ENCODE measurements at regions not wholly inside any gene's neighbourhood (a gene's known extent, or its start where the extent isn't known, plus 50 kb on each side); places are given as distances from the start of the nearest gene placed in this dataset.

DNA sequence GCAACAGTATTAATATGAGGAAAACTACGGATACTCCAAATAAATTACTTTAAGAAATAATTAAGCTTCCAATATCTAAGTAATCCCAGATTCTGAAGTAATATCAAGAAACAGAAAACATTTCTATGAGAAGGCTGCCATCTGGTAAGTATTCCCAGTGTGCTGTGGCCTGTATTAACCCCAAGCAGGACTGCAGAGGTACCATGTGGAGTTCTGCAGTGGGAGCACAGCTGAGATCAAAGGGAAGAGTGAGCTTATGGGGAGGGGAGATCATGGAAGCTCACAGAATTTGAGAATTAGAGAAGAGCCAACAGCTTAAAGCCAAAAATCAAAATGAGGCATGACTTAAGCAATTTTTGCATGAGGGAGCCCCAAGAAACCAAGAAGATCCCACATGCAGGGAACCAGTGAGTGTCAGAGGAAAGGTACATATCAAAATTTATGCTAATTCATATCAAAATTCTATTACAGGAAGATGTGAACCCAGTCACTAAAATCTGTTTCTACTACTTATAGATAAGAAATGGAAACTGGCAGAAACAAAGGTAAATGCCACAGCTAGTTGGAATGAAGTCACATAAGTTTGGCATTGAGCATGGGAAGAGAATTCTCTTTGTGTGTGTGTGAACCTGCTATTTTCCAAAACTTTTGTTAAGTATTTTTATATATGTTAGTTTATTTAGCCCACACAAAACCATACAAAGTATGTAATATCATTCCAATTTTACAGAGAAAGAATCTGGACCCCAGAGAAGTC lies 62.6 kb upstream of the KITLG start:
- Mint-ChIP-seq H3K4me3 (ENCODE audit: unreplicated experiment) (no peak overlapping the region), H3K36me3 (ENCODE audit: insufficient read depth, unreplicated experiment) (no peaks in the 10 kb centered on the region), H3K9me3 (ENCODE audit: unreplicated experiment) (no peaks in the 10 kb centered on the region), H3K27me3 (ENCODE audit: insufficient read depth, unreplicated experiment) (no peaks in the 10 kb centered on the region), H3K4me1 (ENCODE audit: low read depth, unreplicated experiment) (peaks cover 14% of the 10 kb centered on the region), H3K27ac (ENCODE audit: unreplicated experiment) (no peak overlapping the region)
- H3K4me3 ChIP-seq (ENCODE audit: low read depth, low read length): no peak overlapping the region
- ChIA-PET POLR2A (no interaction called here), CTCF (no interaction called here)
- no peaks in the 10 kb centered on the region for H3K36me3 ChIP-seq (ENCODE audit: control insufficient read depth, insufficient read depth, low read length)
- TF ChIP-seq, protein P1, sequence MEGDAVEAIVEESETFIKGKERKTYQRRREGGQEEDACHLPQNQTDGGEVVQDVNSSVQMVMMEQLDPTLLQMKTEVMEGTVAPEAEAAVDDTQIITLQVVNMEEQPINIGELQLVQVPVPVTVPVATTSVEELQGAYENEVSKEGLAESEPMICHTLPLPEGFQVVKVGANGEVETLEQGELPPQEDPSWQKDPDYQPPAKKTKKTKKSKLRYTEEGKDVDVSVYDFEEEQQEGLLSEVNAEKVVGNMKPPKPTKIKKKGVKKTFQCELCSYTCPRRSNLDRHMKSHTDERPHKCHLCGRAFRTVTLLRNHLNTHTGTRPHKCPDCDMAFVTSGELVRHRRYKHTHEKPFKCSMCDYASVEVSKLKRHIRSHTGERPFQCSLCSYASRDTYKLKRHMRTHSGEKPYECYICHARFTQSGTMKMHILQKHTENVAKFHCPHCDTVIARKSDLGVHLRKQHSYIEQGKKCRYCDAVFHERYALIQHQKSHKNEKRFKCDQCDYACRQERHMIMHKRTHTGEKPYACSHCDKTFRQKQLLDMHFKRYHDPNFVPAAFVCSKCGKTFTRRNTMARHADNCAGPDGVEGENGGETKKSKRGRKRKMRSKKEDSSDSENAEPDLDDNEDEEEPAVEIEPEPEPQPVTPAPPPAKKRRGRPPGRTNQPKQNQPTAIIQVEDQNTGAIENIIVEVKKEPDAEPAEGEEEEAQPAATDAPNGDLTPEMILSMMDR (IDR thresholded peaks at IDR 0.05; ENCODE audit: insufficient read depth in 1 of 2, low read depth in 1 of 2, low read length in 1 of 2, severe bottlenecking in 1 of 2, unreplicated experiment in 1 of 2): no peak
- DNase-seq: no peak
- no TSS peak for BruUV-seq (replicated peaks)
- no peaks in the 10 kb centered on the region for H3K9me3 ChIP-seq
- H3K27me3 ChIP-seq (replicated peaks; ENCODE audit: control insufficient read depth, insufficient read depth, low read length): no peaks in the 10 kb centered on the region
- no peaks in the 10 kb centered on the region; the same call in 1 of the 2 replicates for H3K4me1 ChIP-seq
- intact Hi-C loops (cut with micrococcal nuclease; ENCODE audit: unreplicated experiment): no loop called here

DNA sequence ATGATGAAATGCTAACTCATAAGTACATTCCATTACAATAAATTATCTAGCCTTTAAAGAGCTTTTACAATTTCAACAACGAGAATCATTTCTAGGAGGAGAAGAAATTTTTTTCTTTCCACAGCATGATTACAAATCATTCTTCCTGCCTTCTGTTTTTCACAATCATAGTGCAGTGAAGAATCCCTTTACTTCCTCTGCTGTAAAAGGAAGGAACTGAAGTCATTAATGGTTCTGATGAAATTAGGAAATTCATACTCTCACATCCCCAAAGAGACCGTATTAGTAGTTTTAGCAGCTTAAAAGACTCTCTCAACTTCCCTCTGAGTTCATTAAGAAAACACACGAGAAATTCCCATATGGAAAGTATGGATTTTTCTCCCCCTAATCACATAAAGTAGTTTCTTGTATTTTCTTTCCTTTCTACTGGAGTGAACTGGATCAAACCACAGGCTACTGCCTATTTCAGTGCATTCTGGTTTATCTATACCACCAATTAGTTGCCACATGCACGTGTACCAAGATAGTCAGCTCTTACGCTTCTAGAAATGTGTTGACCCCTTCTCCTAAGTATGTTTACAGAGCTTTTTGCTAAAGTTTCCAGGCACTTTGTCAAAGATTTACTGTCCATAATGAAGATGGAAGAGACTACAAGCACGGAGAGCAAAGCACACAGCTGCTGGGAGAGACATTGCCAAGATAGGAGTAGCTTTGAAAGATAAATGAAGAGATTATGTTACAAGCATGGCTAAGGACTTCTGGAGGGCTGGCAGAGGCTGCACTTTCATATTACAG lies 58.9 kb upstream of the KITLG start:
- H3K27me3 Mint-ChIP-seq (ENCODE audit: insufficient read depth, unreplicated experiment): no peaks in the 10 kb centered on the region
- TF ChIP-seq, protein P1 (IDR thresholded peaks at IDR 0.05; ENCODE audit: insufficient read depth in 1 of 2, low read depth in 1 of 2, low read length in 1 of 2, severe bottlenecking in 1 of 2, unreplicated experiment in 1 of 2): no peak
- H3K4me3 Mint-ChIP-seq (ENCODE audit: unreplicated experiment): no peak overlapping the region
- intact Hi-C loops (cut with micrococcal nuclease; ENCODE audit: unreplicated experiment): loop anchor here (10.0 kb wide), 1 partner anchor 286 kb away; no protein-coding TSS in a partner anchor
- no TSS peak for BruUV-seq (replicated peaks)
- H3K4me1 Mint-ChIP-seq (ENCODE audit: low read depth, unreplicated experiment): peaks cover 14% of the 10 kb centered on the region
- H3K9me3 Mint-ChIP-seq (ENCODE audit: unreplicated experiment): no peaks in the 10 kb centered on the region
- Histone ChIP-seq H3K4me1 (no peaks in the 10 kb centered on the region; the same call in 1 of the 2 replicates), H3K9me3 (no peaks in the 10 kb centered on the region), H3K36me3 (ENCODE audit: control insufficient read depth, insufficient read depth, low read length) (no peaks in the 10 kb centered on the region), H3K4me3 (ENCODE audit: low read depth, low read length) (no peak overlapping the region), H3K27me3 (replicated peaks; ENCODE audit: control insufficient read depth, insufficient read depth, low read length) (no peaks in the 10 kb centered on the region)
- POLR2A ChIA-PET: no interaction called here
- no peaks in the 10 kb centered on the region for H3K36me3 Mint-ChIP-seq (ENCODE audit: insufficient read depth, unreplicated experiment)
- no peak for DNase-seq
- no peak overlapping the region for H3K27ac Mint-ChIP-seq (ENCODE audit: unreplicated experiment)
- CTCF ChIA-PET: no interaction called here

DNA sequence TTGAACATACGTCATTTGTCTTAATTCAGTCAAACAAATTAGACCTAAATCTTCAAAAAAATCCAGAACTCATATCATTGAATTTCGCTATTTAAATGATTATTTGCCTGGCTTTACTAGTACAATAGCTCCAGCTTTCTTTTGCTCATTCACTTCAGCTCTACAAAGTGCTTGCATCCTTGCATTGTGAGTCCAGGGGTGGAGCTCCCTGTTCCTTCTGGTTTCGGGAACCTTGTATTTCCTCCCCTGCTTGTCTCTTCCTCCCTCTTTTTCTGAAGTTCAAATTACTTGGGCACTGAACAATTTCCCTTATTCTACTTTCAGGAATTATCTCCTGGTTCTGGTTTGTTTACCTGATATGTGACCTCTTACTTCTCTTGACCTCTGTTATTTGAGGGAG lies 58.1 kb upstream of the KITLG start:
- Histone ChIP-seq H3K36me3 (ENCODE audit: control insufficient read depth, insufficient read depth, low read length) (no peaks in the 10 kb centered on the region), H3K4me3 (ENCODE audit: low read depth, low read length) (no peak overlapping the region), H3K4me1 (no peaks in the 10 kb centered on the region; the same call in 1 of the 2 replicates), H3K9me3 (no peaks in the 10 kb centered on the region), H3K27me3 (replicated peaks; ENCODE audit: control insufficient read depth, insufficient read depth, low read length) (no peaks in the 10 kb centered on the region)
- Mint-ChIP-seq H3K9me3 (ENCODE audit: unreplicated experiment) (no peaks in the 10 kb centered on the region), H3K4me1 (ENCODE audit: low read depth, unreplicated experiment) (peaks cover 14% of the 10 kb centered on the region), H3K27ac (ENCODE audit: unreplicated experiment) (no peak overlapping the region), H3K36me3 (ENCODE audit: insufficient read depth, unreplicated experiment) (no peaks in the 10 kb centered on the region), H3K27me3 (ENCODE audit: insufficient read depth, unreplicated experiment) (no peaks in the 10 kb centered on the region), H3K4me3 (ENCODE audit: unreplicated experiment) (no peak overlapping the region)
- CTCF ChIA-PET: no interaction called here
- intact Hi-C loops (cut with micrococcal nuclease; ENCODE audit: unreplicated experiment): loop anchor here (10.0 kb wide), 1 partner anchor 286 kb away; no protein-coding TSS in a partner anchor
- BruUV-seq (replicated peaks): no TSS peak
- TF ChIP-seq, protein P1 (IDR thresholded peaks at IDR 0.05; ENCODE audit: insufficient read depth in 1 of 2, low read depth in 1 of 2, low read length in 1 of 2, severe bottlenecking in 1 of 2, unreplicated experiment in 1 of 2): no peak
- POLR2A ChIA-PET: no interaction called here
- DNase-seq: no peak

Measured in Caco-2 (cell line).